MM.1S (cell line): ENCODE measurements at regions not wholly inside any gene's neighbourhood (a gene's known extent, or its start where the extent isn't known, plus 50 kb on each side); places are given as distances from the start of the nearest gene placed in this dataset.
A peak's percentile ranks its signal among the peaks of the same experiment; 100 is the strongest.

ENCODE experiments used
- DNase-seq: peaks from one replicate; pipeline ENCODE4 v3.0.0-alpha.2; 2015
- H2AFZ ChIP-seq: fragments of 300-600 bp; sonication (generic); 2 replicates; pipeline ENCODE4 v1.6.0; 2016; ENCODE audit warnings: antibody characterized with exemption, low read length
- H3F3A ChIP-seq: fragments of 300-600 bp; sonication (generic); 2 replicates; pipeline ENCODE4 v1.6.1; 2016; ENCODE audit warnings: mild to moderate bottlenecking, antibody characterized with exemption, low read length, moderate library complexity, mixed read lengths; ENCODE audit not compliant: insufficient read depth
- H3K27ac ChIP-seq: fragments of 300-600 bp; sonication (generic); 2 replicates; pipeline ENCODE4 v1.5.1; 2016; ENCODE audit warnings: mild to moderate bottlenecking, low read length
- H3K27me3 ChIP-seq: fragments of 300-600 bp; sonication (generic); replicated peaks from 2 replicates; pipeline ENCODE4 v1.6.0; 2016; ENCODE audit warnings: low read length; ENCODE audit not compliant: insufficient read depth
- H3K36me3 ChIP-seq: fragments of 300-600 bp; sonication (generic); replicated peaks from 2 replicates; pipeline ENCODE4 v1.6.1; 2016; ENCODE audit warnings: mild to moderate bottlenecking, low read length, mixed read lengths; ENCODE audit not compliant: insufficient read depth
- H3K4me1 ChIP-seq: fragments of 300-600 bp; sonication (generic); 2 replicates; pipeline ENCODE4 v1.6.1; 2016; ENCODE audit warnings: low read length, mixed read lengths
- H3K4me2 ChIP-seq: fragments of 300-600 bp; sonication (generic); 2 replicates; pipeline ENCODE4 v1.6.0; 2016; ENCODE audit warnings: low read depth, low read length
- H3K4me3 ChIP-seq: fragments of 300-600 bp; sonication (generic); 2 replicates; pipeline ENCODE4 v1.5.1; 2016; ENCODE audit warnings: low read length, mixed read lengths
- H3K79me2 ChIP-seq: fragments of 300-600 bp; sonication (generic); 2 replicates; pipeline ENCODE4 v1.6.1; 2016; ENCODE audit warnings: mixed run types, low read length, mixed read lengths
- H3K9ac ChIP-seq: fragments of 300-600 bp; sonication (generic); 2 replicates; pipeline ENCODE4 v1.6.1; 2016; ENCODE audit warnings: low read length, mixed read lengths
- H3K9me2 ChIP-seq: fragments of 300-600 bp; sonication (generic); replicated peaks from 2 replicates; pipeline ENCODE4 v1.6.1; 2016; ENCODE audit warnings: mild to moderate bottlenecking, low read length, mixed read lengths; ENCODE audit not compliant: insufficient read depth
- H3K9me3 ChIP-seq: fragments of 300-600 bp; sonication (generic); replicated peaks from 2 replicates; pipeline ENCODE4 v1.6.1; 2016; ENCODE audit warnings: mild to moderate bottlenecking, low read length, mixed read lengths; ENCODE audit not compliant: insufficient read depth
- H4K20me1 ChIP-seq: fragments of 300-600 bp; sonication (generic); 2 replicates; pipeline ENCODE4 v1.6.1; 2016; ENCODE audit warnings: mild to moderate bottlenecking, low read length, moderate library complexity, mixed read lengths; ENCODE audit not compliant: insufficient read depth
- CTCF ChIP-seq: fragments of 300-600 bp; sonication (generic); IDR thresholded peaks from 2 replicates; pipeline ENCODE4 v1.5.1; 2016; ENCODE audit warnings: antibody characterized with exemption, low read length, mixed read lengths
- EZH2 ChIP-seq: fragments of 300-600 bp; sonication (generic); optimal IDR thresholded peaks from 2 replicates; pipeline ENCODE3; 2017; ENCODE audit warnings: low read depth, mild to moderate bottlenecking, antibody characterized with exemption, low read length, mixed read lengths
- EZH2phosphoT487 ChIP-seq: fragments of 300-600 bp; sonication (generic); IDR thresholded peaks from 2 replicates; pipeline ENCODE4 v1.6.1; 2018; ENCODE audit warnings: antibody characterized with exemption, low read length

DNA sequence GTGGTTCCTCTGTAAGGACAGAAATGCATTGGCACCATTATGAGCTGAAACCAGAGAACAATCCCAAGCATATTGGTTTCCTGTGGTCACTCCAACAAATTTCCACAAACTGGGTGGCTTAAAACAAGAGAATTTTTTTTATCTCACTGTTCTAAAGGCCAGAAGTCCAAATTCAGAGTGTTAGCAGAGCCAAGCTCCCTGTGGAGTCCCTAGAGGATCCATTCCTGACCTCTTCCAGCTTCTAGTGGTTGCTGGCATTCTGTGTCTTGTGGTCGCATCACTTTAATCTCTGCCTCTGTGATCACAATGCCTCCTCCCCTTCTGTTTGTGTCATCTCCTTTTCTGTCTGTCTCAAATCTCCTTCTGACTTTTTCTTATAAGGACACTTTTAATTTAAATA is 380.3 kb downstream of the NYAP2 start:
- Histone ChIP-seq H3K9ac (no peak overlapping the region), H3K4me3 (no peak overlapping the region), H2AFZ (no peak overlapping the region), H4K20me1 (no peaks in the 10 kb centered on the region), H3F3A (no peaks in the 10 kb centered on the region), H3K9me2 (no peaks in the 10 kb centered on the region), H3K36me3 (no peaks in the 10 kb centered on the region), H3K4me2 (no peak overlapping the region), H3K79me2 (no peaks in the 10 kb centered on the region), H3K4me1 (no peaks in the 10 kb centered on the region), H3K9me3 (no peaks in the 10 kb centered on the region), H3K27ac (no peak overlapping the region), H3K27me3 (no peaks in the 10 kb centered on the region)
- DNase-seq, result no peak
- TF ChIP-seq EZH2, result no peak
- TF ChIP-seq EZH2phosphoT487, result no peak
- no peak for TF ChIP-seq CTCF

GRCh38 chr2:225773148-225773547 is 373.6 kb downstream of the NYAP2 start:
- H2AFZ ChIP-seq, result no peak overlapping the region
- no peaks in the 10 kb centered on the region for H3F3A ChIP-seq
- no peak for DNase-seq
- no peaks in the 10 kb centered on the region for H3K36me3 ChIP-seq
- H3K27me3 ChIP-seq, result no peaks in the 10 kb centered on the region
- TF ChIP-seq EZH2, result no peak
- no peak for TF ChIP-seq CTCF
- TF ChIP-seq EZH2phosphoT487, result no peak
- H3K4me2 ChIP-seq, result no peak overlapping the region
- H3K27ac ChIP-seq, result no peak overlapping the region
- peaks cover 16% of the 10 kb centered on the region for H3K4me1 ChIP-seq
- no peaks in the 10 kb centered on the region for H3K79me2 ChIP-seq
- H3K9me2 ChIP-seq, result no peaks in the 10 kb centered on the region
- H3K4me3 ChIP-seq, result no peak overlapping the region
- no peaks in the 10 kb centered on the region for H3K9me3 ChIP-seq
- no peak overlapping the region for H3K9ac ChIP-seq
- no peaks in the 10 kb centered on the region for H4K20me1 ChIP-seq

GRCh38 chr2:225771701-225772100 is 372.2 kb downstream of the NYAP2 start:
- no peaks in the 10 kb centered on the region for H3K9me2 ChIP-seq
- no peak overlapping the region for H3K4me3 ChIP-seq
- TF ChIP-seq CTCF (no peak), EZH2 (no peak)
- no peak overlapping the region for H2AFZ ChIP-seq
- H3K4me2 ChIP-seq, result peak overlapping the region; percentile 1; the same call in 1 of the 2 replicates
- no peaks in the 10 kb centered on the region for H3K9me3 ChIP-seq
- H3K4me1 ChIP-seq, result peaks cover 16% of the 10 kb centered on the region
- H3K36me3 ChIP-seq, result no peaks in the 10 kb centered on the region
- H3F3A ChIP-seq, result no peaks in the 10 kb centered on the region
- H3K79me2 ChIP-seq, result no peaks in the 10 kb centered on the region
- no peaks in the 10 kb centered on the region for H4K20me1 ChIP-seq
- no peak overlapping the region for H3K9ac ChIP-seq
- peak; percentile 31 for DNase-seq
- H3K27ac ChIP-seq, result no peak overlapping the region
- no peaks in the 10 kb centered on the region for H3K27me3 ChIP-seq

DNA sequence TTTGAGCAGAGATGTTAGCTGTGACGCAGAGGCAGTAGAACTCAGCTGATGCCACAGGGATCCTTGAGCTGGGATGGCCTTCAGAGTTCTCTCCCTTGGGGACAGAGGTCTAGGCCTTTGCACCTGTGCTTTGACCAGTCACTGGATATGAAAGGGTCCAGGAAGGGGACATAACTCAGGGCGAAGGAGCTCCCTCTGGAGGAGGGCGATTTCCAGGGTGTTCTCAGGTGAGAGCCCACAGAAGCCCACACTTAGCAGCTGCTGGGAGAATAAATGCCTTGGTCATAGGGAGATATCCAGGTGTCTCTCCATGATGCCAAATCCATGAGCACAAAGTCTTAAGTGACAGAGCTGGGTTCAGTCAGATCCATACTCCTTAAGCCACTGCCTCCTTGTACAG is 369.2 kb downstream of the NYAP2 start:
- Histone ChIP-seq H4K20me1 (no peaks in the 10 kb centered on the region), H3K4me1 (peaks cover 16% of the 10 kb centered on the region), H3K9me2 (no peaks in the 10 kb centered on the region), H3K9ac (no peak overlapping the region), H2AFZ (no peak overlapping the region), H3K4me2 (no peak overlapping the region), H3F3A (no peaks in the 10 kb centered on the region), H3K27me3 (no peaks in the 10 kb centered on the region), H3K79me2 (no peaks in the 10 kb centered on the region), H3K27ac (no peak overlapping the region), H3K4me3 (no peak overlapping the region), H3K36me3 (no peaks in the 10 kb centered on the region), H3K9me3 (no peaks in the 10 kb centered on the region)
- no peak for DNase-seq
- TF ChIP-seq EZH2phosphoT487, result no peak
- TF ChIP-seq CTCF, result no peak
- TF ChIP-seq EZH2, result no peak
